Effector memory CD4-positive, alpha-beta T cell (primary cell): ENCODE measurements at regions not wholly inside any gene's neighbourhood (a gene's known extent, or its start where the extent isn't known, plus 50 kb on each side); places are given as distances from the start of the nearest gene placed in this dataset.

Experiments
- DNase-seq, 3 donors: peaks; one replicate each; pipeline ENCODE4 v3.0.0-alpha.2; 2020
- H3K27ac ChIP-seq: 2 replicates; pipeline ENCODE4 v1.7.0; 2013; ENCODE audit warnings: mild to moderate bottlenecking, low read length, moderate library complexity; ENCODE audit not compliant: insufficient read depth, poor library complexity, severe bottlenecking
- H3K27me3 ChIP-seq: replicated peaks from 2 replicates; pipeline ENCODE4 v1.7.0; 2013; ENCODE audit warnings: mild to moderate bottlenecking, low read length; ENCODE audit not compliant: insufficient read depth, control insufficient read depth, poor library complexity, severe bottlenecking
- H3K36me3 ChIP-seq: 2 replicates; pipeline ENCODE4 v1.7.0; 2013; ENCODE audit warnings: mild to moderate bottlenecking, low read length, moderate library complexity; ENCODE audit not compliant: control insufficient read depth, insufficient read depth
- H3K4me1 ChIP-seq: 2 replicates; pipeline ENCODE4 v1.7.0; 2013; ENCODE audit warnings: low read length, mild to moderate bottlenecking; ENCODE audit not compliant: control insufficient read depth, insufficient read depth, poor library complexity, severe bottlenecking
- H3K4me3 ChIP-seq: 2 replicates; pipeline ENCODE4 v1.7.0; 2013; ENCODE audit warnings: low read length, low read depth, mild to moderate bottlenecking; ENCODE audit not compliant: insufficient read depth, poor library complexity, severe bottlenecking
- H3K9me3 ChIP-seq: 2 replicates; pipeline ENCODE4 v1.7.0; 2013; ENCODE audit warnings: mild to moderate bottlenecking, low read length, moderate library complexity; ENCODE audit not compliant: control insufficient read depth

GRCh38 chr16:17998550-17998949 lies 338.0 kb downstream of the NPIPA8 start:
- no peaks in the 10 kb centered on the region for H3K9me3 ChIP-seq
- no peak for DNase-seq
- no peak overlapping the region for H3K27ac ChIP-seq
- no peaks in the 10 kb centered on the region for H3K36me3 ChIP-seq
- H3K4me3 ChIP-seq, result no peak overlapping the region
- H3K27me3 ChIP-seq, result no peaks in the 10 kb centered on the region
- H3K4me1 ChIP-seq, result no peaks in the 10 kb centered on the region

DNA sequence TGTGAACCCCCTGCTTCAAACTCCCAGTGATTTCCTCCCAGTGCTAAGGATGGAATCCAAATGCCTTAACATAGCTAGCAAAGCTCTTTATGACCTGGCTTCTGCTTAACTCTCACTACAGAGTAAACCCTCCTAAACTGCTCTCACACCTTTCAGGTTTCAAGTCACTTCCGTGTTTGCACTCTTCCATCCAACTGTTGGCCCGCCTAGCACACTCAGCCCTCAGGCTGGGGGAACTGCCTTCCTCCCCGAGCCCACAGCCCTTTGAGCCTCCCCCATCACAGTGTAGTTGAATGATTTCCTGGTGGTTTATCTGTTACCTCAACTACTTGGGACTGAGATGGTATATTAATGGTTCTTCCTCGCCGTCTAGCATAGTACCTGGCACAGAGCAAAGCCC lies 342.5 kb downstream of the NPIPA8 start:
- Histone ChIP-seq H3K27ac (no peak overlapping the region), H3K4me1 (no peaks in the 10 kb centered on the region), H3K9me3 (no peaks in the 10 kb centered on the region), H3K27me3 (no peaks in the 10 kb centered on the region), H3K36me3 (no peaks in the 10 kb centered on the region), H3K4me3 (no peak overlapping the region)
- DNase-seq, result no peak

GRCh38 chr16:17992416-17992815 lies 344.1 kb downstream of the NPIPA8 start:
- DNase-seq, result no peak
- no peaks in the 10 kb centered on the region for H3K36me3 ChIP-seq
- no peak overlapping the region for H3K27ac ChIP-seq
- H3K27me3 ChIP-seq, result no peaks in the 10 kb centered on the region
- H3K4me3 ChIP-seq, result no peak overlapping the region
- no peaks in the 10 kb centered on the region for H3K4me1 ChIP-seq
- H3K9me3 ChIP-seq, result no peaks in the 10 kb centered on the region

GRCh38 chr16:17989255-17989654 lies 347.3 kb downstream of the NPIPA8 start:
- no peak overlapping the region for H3K27ac ChIP-seq
- no peaks in the 10 kb centered on the region for H3K9me3 ChIP-seq
- no peak overlapping the region for H3K4me3 ChIP-seq
- DNase-seq, result no peak
- no peaks in the 10 kb centered on the region for H3K4me1 ChIP-seq
- no peaks in the 10 kb centered on the region for H3K36me3 ChIP-seq
- no peaks in the 10 kb centered on the region for H3K27me3 ChIP-seq

DNA sequence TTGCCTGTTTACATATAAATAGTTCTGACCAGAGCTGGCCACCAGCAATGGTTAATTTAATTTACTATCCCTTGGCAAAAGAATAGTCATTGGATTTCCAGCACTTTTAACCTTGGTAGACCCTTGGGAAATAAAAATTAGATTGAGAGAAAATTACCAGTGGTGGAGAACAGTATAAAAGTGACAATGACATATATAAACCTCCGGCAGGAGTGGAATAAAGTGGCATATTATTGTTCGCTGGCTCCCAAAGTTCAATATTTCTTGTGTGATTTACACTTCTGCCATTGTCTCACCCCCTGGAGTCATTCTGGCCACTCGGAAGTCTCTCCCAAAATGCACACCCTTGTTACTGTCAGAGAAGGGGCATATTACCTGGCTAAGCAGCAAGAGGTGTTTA lies 347.7 kb downstream of the NPIPA8 start:
- H3K9me3 ChIP-seq, result no peaks in the 10 kb centered on the region
- H3K4me3 ChIP-seq, result no peak overlapping the region

GRCh38 chr16:17986991-17987390 lies 349.5 kb downstream of the NPIPA8 start:
- no peak overlapping the region for H3K4me3 ChIP-seq
- no peak for DNase-seq
- H3K4me1 ChIP-seq, result no peaks in the 10 kb centered on the region
- no peaks in the 10 kb centered on the region for H3K27me3 ChIP-seq
- no peaks in the 10 kb centered on the region for H3K36me3 ChIP-seq
- no peaks in the 10 kb centered on the region for H3K9me3 ChIP-seq
- no peak overlapping the region for H3K27ac ChIP-seq

More for the DNA sequence above, 347.7 kb downstream of the NPIPA8 start:
- Histone ChIP-seq H3K4me1 (no peaks in the 10 kb centered on the region), H3K36me3 (no peaks in the 10 kb centered on the region), H3K27me3 (no peaks in the 10 kb centered on the region), H3K27ac (no peak overlapping the region)
- DNase-seq, result no peak

DNA sequence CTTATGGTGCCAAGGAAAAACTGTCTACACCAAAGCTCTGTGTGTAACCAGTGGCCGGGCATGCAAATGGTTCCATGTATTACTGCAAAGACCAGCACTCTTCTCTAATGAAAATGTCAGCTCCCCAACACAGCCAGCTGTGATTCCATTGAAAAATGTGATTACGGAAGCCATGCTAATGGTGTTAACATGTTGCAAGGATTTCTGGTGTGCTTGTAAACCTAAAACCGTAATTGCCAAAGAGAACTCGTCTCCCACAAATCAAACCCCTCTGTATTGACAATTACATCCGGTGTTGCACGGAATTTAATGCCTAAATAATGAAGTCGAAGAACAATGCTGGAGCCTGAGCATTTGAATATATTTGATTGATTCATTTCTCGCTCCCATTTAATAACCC lies 351.7 kb downstream of the NPIPA8 start:
- H3K27ac ChIP-seq, result no peak overlapping the region
- no peaks in the 10 kb centered on the region for H3K27me3 ChIP-seq
- no peak for DNase-seq
- H3K4me3 ChIP-seq, result no peak overlapping the region
- H3K36me3 ChIP-seq, result no peaks in the 10 kb centered on the region
- no peaks in the 10 kb centered on the region for H3K9me3 ChIP-seq
- no peaks in the 10 kb centered on the region for H3K4me1 ChIP-seq

GRCh38 chr16:17983847-17984639 lies 352.5 kb downstream of the NPIPA8 start:
- no peak for DNase-seq
- Histone ChIP-seq H3K27me3 (no peaks in the 10 kb centered on the region), H3K27ac (no peak overlapping the region), H3K4me1 (no peaks in the 10 kb centered on the region), H3K4me3 (no peak overlapping the region), H3K36me3 (no peaks in the 10 kb centered on the region), H3K9me3 (no peaks in the 10 kb centered on the region)

DNA sequence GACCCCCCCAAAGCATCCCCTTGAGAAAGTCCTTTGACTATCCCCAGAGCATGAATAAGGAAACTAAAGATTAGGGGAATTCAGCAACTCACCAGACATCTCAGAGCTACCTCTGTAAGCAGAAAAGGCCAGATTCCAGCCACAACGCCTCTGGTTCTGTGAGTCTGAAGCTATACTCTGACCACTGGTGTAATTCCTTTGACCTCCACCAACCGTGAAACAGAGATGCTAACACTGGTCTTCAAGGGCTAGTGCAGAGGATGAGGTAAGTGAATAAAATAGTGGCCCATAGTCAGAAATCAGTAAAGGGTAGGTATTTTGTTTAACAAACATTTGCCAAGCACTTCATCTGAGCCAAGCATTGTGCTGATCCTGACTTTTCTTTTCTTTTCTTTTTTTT lies 353.4 kb downstream of the NPIPA8 start:
- Histone ChIP-seq H3K27ac (no peak overlapping the region), H3K36me3 (no peaks in the 10 kb centered on the region), H3K4me1 (no peaks in the 10 kb centered on the region), H3K9me3 (no peaks in the 10 kb centered on the region), H3K4me3 (no peak overlapping the region), H3K27me3 (no peaks in the 10 kb centered on the region)
- DNase-seq, result no peak

DNA sequence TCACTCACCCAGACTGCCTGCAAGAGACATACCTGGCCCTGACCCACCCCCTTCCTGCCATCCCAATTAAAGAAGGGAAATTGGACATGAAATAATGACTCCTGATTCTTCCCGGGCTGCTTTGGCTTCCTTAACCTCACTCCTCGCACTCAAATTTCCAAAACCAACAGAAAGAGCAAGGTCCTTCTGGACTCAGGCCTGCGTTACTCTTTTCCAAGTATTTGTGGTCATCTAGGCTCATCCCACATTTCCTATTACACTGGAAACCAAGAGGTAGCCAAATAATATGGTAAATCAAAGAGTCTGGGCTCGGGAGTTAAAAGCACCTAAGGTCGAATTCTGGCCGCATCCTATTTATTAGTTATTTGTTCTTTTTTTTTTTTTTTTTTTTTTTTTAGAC lies 359.3 kb downstream of the NPIPA8 start:
- Histone ChIP-seq H3K4me1 (no peaks in the 10 kb centered on the region), H3K27ac (no peak overlapping the region), H3K4me3 (no peak overlapping the region), H3K27me3 (no peaks in the 10 kb centered on the region), H3K36me3 (no peaks in the 10 kb centered on the region), H3K9me3 (no peaks in the 10 kb centered on the region)
- DNase-seq, result no peak
